Gastrocnemius medialis (tissue), 4 donors: ENCODE measurements at regions not wholly inside any gene's neighbourhood (a gene's known extent, or its start where the extent isn't known, plus 50 kb on each side); places are given as distances from the start of the nearest gene placed in this dataset.

ENCODE experiments used
- CTCF ChIP-seq, 5 experiments: fragments of 450-650 bp in 3 of 5; fragments of 200-600 bp in 2 of 5; sonication (generic) in 2 of 5; IDR thresholded peaks in 4 of 5; conservative IDR thresholded peaks in 1 of 5; 1 replicate in 4 of 5; 2 replicates in 1 of 5; pipeline ENCODE4 v1.5.1; 2016 to 2019; ENCODE audit warnings: antibody characterized with exemption in 5 of 5, mild to moderate bottlenecking in 3 of 5, moderate library complexity in 3 of 5
- POLR2A ChIP-seq, 2 donors: fragments of 450-650 bp; IDR thresholded peaks; one replicate each; pipeline ENCODE4 v1.6.1; 2017; ENCODE audit warnings: antibody characterized with exemption in 2 of 2, mild to moderate bottlenecking in 2 of 2, moderate library complexity in 2 of 2

- no peak for TF ChIP-seq POLR2A (IDR thresholded peaks at IDR 0.05)
- TF ChIP-seq CTCF (IDR thresholded peaks at IDR 0.05 in 4 of 5, conservative IDR thresholded peaks at IDR 0.05 in 1 of 5): no peak
Measured at GRCh38 chr16:65889533-65889966, 476.9 kb upstream of the CDH5 start.
